Ishikawa (cell line): ENCODE measurements at regions not wholly inside any gene's neighbourhood (a gene's known extent, or its start where the extent isn't known, plus 50 kb on each side); places are given as distances from the start of the nearest gene placed in this dataset.

Experiments used
- EGR1 ChIP-seq: IDR thresholded peaks from 2 replicates; pipeline ENCODE4 v1.6.1; 2012
- TCF12 ChIP-seq: IDR thresholded peaks from 2 replicates; pipeline ENCODE4 v1.6.1; 2012; ENCODE audit warnings: low read depth
- YY1 ChIP-seq: IDR thresholded peaks from 2 replicates; pipeline ENCODE4 v1.6.1; 2012; ENCODE audit warnings: low read depth
- TF ChIP-seq, protein P1 (sequence below): IDR thresholded peaks from 2 replicates; pipeline ENCODE4 v1.6.1; 2012; ENCODE audit warnings: low read depth, mild to moderate bottlenecking

DNA sequence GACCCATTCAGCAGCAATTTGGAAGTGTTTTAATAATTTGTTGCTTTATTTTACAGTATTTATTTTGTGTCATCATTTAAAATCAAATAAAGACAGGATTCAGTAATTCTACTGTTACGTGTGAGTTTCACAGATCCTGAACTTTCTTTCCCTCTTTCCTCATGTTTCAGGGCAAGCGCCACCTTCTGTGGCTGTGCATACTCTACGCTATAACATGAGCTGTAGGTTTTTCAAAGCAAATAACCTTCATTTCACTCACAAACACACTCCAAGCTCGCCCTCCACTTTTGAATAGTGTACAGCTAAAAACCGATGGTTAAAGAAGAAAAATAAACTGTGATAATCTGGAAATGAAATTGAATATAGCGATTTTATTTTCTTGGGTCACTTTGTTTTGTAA lies 753.3 kb downstream of the OLFM4 start:
- no peak for TF ChIP-seq YY1
- TF ChIP-seq, protein P1, sequence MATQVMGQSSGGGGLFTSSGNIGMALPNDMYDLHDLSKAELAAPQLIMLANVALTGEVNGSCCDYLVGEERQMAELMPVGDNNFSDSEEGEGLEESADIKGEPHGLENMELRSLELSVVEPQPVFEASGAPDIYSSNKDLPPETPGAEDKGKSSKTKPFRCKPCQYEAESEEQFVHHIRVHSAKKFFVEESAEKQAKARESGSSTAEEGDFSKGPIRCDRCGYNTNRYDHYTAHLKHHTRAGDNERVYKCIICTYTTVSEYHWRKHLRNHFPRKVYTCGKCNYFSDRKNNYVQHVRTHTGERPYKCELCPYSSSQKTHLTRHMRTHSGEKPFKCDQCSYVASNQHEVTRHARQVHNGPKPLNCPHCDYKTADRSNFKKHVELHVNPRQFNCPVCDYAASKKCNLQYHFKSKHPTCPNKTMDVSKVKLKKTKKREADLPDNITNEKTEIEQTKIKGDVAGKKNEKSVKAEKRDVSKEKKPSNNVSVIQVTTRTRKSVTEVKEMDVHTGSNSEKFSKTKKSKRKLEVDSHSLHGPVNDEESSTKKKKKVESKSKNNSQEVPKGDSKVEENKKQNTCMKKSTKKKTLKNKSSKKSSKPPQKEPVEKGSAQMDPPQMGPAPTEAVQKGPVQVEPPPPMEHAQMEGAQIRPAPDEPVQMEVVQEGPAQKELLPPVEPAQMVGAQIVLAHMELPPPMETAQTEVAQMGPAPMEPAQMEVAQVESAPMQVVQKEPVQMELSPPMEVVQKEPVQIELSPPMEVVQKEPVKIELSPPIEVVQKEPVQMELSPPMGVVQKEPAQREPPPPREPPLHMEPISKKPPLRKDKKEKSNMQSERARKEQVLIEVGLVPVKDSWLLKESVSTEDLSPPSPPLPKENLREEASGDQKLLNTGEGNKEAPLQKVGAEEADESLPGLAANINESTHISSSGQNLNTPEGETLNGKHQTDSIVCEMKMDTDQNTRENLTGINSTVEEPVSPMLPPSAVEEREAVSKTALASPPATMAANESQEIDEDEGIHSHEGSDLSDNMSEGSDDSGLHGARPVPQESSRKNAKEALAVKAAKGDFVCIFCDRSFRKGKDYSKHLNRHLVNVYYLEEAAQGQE, result no peak
- TF ChIP-seq EGR1, result no peak
- no peak for TF ChIP-seq TCF12
